Endothelial cell of umbilical vein (primary cell): ENCODE measurements at regions not wholly inside any gene's neighbourhood (a gene's known extent, or its start where the extent isn't known, plus 50 kb on each side); places are given as distances from the start of the nearest gene placed in this dataset.

ENCODE experiments used
- EZH2 ChIP-seq: IDR thresholded peaks from 2 replicates; pipeline ENCODE4 v1.6.1; 2012; ENCODE audit warnings: borderline replicate concordance, low read depth, mild to moderate bottlenecking, moderate library complexity, low read length, inconsistent platforms; ENCODE audit not compliant: severe bottlenecking
- GATA2 ChIP-seq: IDR thresholded peaks from 2 replicates; pipeline ENCODE4 v1.7.0; 2011; ENCODE audit warnings: low read depth, mild to moderate bottlenecking, moderate library complexity, mixed read lengths, low read length; ENCODE audit not compliant: insufficient read length, insufficient read depth
- JUN ChIP-seq: IDR thresholded peaks from 2 replicates; pipeline ENCODE4 v1.6.1; 2011; ENCODE audit warnings: borderline replicate concordance, low read depth; ENCODE audit not compliant: insufficient read length, insufficient read depth
- POLR2A ChIP-seq: IDR thresholded peaks from 2 replicates; pipeline ENCODE4 v1.6.1; 2012; ENCODE audit warnings: low read depth, mild to moderate bottlenecking, control low read depth, low read length
- POLR2AphosphoS5 ChIP-seq: IDR thresholded peaks from 2 replicates; pipeline ENCODE4 v1.6.1; 2012; ENCODE audit warnings: low read depth, mild to moderate bottlenecking, control low read depth, low read length, moderate library complexity; ENCODE audit not compliant: insufficient read depth
- TF ChIP-seq, protein P1 (sequence below), 2 donors: IDR thresholded peaks; 1 replicate in 1 of 2; 2 replicates in 1 of 2; pipeline ENCODE4 v1.5.1; 2011; ENCODE audit warnings: low read length in 2 of 2, mild to moderate bottlenecking in 2 of 2, moderate library complexity in 2 of 2, control low read depth in 1 of 2, inconsistent platforms in 1 of 2, low read depth in 1 of 2; ENCODE audit not compliant: insufficient read depth in 1 of 2; ENCODE audit errors: extremely low read depth in 1 of 2
- TF ChIP-seq, protein P2 (sequence below): IDR thresholded peaks from 2 replicates; pipeline ENCODE4 v1.6.1; 2011; ENCODE audit not compliant: insufficient read depth, insufficient read length

DNA sequence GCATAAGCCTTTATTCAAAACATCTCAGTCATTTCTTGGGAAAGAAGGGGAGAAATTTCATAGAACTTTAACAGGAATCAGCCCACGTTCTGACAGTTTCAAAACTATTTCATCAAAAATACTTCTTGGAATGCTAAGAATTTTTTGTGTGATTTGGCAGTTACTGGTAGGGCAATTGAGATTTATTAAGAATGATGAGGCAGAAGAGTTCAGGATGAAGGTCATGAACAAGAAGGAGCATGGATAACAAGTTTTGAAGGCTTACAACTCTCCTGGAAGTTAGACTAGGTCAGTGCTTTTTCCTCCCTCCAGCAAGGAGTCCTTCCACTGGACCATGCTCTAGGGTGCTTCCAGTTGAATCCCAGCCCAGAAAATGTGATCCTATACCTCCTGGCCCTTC is 569.9 kb downstream of the ANKRD7 start:
- TF ChIP-seq, protein P1, sequence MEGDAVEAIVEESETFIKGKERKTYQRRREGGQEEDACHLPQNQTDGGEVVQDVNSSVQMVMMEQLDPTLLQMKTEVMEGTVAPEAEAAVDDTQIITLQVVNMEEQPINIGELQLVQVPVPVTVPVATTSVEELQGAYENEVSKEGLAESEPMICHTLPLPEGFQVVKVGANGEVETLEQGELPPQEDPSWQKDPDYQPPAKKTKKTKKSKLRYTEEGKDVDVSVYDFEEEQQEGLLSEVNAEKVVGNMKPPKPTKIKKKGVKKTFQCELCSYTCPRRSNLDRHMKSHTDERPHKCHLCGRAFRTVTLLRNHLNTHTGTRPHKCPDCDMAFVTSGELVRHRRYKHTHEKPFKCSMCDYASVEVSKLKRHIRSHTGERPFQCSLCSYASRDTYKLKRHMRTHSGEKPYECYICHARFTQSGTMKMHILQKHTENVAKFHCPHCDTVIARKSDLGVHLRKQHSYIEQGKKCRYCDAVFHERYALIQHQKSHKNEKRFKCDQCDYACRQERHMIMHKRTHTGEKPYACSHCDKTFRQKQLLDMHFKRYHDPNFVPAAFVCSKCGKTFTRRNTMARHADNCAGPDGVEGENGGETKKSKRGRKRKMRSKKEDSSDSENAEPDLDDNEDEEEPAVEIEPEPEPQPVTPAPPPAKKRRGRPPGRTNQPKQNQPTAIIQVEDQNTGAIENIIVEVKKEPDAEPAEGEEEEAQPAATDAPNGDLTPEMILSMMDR (IDR thresholded peaks at IDR 0.05; ENCODE audit: extremely low read depth in 1 of 2, insufficient read depth in 1 of 2, low read depth in 1 of 2, low read length in 2 of 2): no peak
- TF ChIP-seq POLR2A (no peak), JUN (no peak), EZH2 (no peak), GATA2 (no peak), POLR2AphosphoS5 (no peak)
- TF ChIP-seq, protein P2, sequence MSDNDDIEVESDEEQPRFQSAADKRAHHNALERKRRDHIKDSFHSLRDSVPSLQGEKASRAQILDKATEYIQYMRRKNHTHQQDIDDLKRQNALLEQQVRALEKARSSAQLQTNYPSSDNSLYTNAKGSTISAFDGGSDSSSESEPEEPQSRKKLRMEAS: no peak
